ENCODE measurements at regions not wholly inside any gene's neighbourhood (a gene's known extent, or its start where the extent isn't known, plus 50 kb on each side); places are given as distances from the start of the nearest gene placed in this dataset.
"Not testable (repeated sequence)": the region's sequence is repeated elsewhere in the genome, so short reads cannot be mapped to it uniquely, and the experiment has no call there.

DNA sequence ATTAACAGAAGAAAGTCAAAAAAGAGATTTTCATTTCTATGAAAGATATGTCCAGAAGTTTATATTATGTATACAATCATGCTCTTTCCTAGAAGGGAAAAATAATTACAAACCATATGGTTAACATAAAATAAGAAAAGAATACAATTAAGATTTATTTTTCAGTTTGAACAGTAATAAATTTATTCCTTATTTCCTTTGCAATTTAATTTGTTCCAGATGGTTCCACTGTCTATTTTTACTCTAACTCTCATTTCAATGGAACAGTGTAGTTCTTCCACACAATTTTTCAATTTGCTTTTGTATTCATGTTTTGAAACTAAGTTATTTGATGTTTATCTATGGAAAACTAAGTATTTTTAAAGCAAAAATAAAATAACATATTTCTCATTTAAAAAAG lies 1026.3 kb downstream of the TAF11L14 start:
- TF ChIP-seq, protein P1, sequence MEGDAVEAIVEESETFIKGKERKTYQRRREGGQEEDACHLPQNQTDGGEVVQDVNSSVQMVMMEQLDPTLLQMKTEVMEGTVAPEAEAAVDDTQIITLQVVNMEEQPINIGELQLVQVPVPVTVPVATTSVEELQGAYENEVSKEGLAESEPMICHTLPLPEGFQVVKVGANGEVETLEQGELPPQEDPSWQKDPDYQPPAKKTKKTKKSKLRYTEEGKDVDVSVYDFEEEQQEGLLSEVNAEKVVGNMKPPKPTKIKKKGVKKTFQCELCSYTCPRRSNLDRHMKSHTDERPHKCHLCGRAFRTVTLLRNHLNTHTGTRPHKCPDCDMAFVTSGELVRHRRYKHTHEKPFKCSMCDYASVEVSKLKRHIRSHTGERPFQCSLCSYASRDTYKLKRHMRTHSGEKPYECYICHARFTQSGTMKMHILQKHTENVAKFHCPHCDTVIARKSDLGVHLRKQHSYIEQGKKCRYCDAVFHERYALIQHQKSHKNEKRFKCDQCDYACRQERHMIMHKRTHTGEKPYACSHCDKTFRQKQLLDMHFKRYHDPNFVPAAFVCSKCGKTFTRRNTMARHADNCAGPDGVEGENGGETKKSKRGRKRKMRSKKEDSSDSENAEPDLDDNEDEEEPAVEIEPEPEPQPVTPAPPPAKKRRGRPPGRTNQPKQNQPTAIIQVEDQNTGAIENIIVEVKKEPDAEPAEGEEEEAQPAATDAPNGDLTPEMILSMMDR (IDR thresholded peaks at IDR 0.05; ENCODE audit: low read depth, low read length, missing control alignments) = no peak
- no peak overlapping the region for H3K4me3 ChIP-seq (ENCODE audit: low read depth, low read length)
- DNase-seq (ENCODE audit: low read depth) = no peak

DNA sequence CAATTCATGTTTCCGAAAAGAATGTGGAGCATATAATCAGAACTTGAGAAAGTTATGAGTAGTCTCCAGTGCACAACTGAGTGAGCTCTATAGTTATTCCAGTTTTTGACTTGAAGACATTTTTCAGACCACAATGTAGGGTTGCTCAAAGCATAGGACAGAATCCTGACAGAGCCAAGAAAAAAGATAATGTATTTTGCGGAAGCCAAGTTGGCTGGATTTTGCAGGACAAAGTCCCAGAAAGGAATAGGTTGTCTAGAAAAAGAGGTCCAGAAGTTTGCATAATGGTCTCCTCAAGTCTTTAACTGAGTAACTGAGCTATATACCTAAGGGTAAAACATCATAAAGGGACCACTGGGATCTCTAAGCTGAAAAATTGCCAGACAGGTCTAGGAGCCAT lies 1028.0 kb downstream of the TAF11L14 start:
- TF ChIP-seq, protein P1 (IDR thresholded peaks at IDR 0.05; ENCODE audit: low read depth, low read length, missing control alignments) = no peak
- no peak overlapping the region for H3K4me3 ChIP-seq (ENCODE audit: low read depth, low read length)
- DNase-seq (ENCODE audit: low read depth) = no peak

DNA sequence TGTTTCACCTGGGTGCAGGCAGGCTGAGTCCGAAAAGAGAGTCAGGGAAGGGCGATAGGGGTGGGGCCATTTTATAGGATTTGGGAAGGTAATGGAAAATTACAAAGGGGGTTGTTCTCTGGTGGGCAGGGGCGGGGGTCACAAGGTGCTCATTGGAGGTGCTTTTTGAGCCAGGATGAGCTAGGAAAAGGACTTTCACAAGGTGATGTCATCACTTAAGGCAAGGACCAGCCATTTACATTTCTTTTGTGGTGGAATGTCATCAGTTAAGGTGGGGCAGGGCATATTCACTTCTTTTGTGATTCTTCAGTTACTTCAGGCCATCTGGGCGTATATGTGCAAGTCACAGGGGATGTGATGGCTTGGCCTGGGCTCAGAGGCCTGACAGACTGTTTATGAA lies 1040.0 kb downstream of the TAF11L14 start:
- not testable (repeated sequence) for H3K4me3 ChIP-seq (ENCODE audit: low read depth, low read length); DNase-seq (ENCODE audit: low read depth)

DNA sequence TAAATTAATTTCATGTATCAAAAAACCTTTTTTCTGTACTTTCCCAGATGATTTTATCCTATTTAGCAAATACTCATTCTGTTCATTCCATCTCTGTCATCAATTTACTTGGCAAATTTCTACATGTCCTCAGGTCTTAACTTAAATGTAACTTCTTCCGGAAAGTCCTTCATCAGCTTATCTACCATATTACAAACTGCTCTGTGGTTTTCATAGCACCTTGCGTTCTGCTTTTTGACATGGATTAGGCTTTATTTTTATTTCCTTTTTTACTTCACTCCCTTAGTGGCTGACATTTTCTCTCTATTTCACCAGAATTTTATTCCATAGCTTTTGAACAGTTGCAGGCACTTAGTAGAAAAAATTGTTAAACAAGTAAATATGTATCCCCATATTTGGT lies 1040.8 kb downstream of the TAF11L14 start:
- TF ChIP-seq, protein P1 (IDR thresholded peaks at IDR 0.05; ENCODE audit: low read depth, low read length, missing control alignments) = no peak
- no peak for DNase-seq (ENCODE audit: low read depth)
- no peak overlapping the region for H3K4me3 ChIP-seq (ENCODE audit: low read depth, low read length)

DNA sequence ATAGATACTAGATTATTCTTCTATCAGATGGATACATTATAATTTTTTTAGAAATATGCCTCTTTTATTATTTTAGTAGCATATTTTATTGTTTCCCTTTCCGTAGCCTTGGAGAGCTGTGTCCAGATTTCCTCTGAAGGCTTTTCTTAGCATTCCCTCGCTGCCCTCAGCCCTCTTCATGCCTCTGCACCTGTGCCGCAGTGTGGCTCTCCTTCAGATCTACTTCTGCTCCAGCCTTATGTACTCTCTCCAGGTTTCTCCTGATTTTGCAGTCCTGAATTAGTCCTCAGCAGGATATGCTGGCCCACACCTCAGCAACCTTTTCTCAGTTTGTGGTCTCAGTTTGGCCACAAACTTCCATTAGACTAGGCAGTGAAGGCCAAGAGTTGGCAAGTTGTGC lies 1052.0 kb downstream of the TAF11L14 start:
- H3K4me3 ChIP-seq (ENCODE audit: low read depth, low read length) = no peak overlapping the region
- DNase-seq (ENCODE audit: low read depth) = no peak
- TF ChIP-seq, protein P1 (IDR thresholded peaks at IDR 0.05; ENCODE audit: low read depth, low read length, missing control alignments) = no peak

DNA sequence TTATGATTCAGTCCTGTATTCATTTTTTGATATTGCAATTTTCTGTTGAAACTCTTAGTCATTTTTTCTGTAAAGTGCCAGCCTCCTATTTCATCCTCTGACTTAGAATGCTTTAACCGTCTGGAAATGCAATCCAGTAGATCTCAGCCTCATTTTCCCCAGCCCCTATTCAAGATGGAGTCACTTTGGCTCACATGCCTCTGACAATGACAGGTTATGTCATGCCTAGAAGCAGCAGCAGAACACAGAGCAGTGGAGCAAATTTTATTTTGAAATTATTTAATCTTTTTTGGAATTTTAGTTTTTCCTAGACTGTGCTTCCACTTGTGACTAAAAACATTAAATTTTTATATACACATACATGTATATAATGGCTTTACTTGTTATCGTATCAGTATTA lies 1053.2 kb downstream of the TAF11L14 start:
- no peak for DNase-seq (ENCODE audit: low read depth)
- no peak overlapping the region for H3K4me3 ChIP-seq (ENCODE audit: low read depth, low read length)
- TF ChIP-seq, protein P1 (IDR thresholded peaks at IDR 0.05; ENCODE audit: low read depth, low read length, missing control alignments) = no peak

DNA sequence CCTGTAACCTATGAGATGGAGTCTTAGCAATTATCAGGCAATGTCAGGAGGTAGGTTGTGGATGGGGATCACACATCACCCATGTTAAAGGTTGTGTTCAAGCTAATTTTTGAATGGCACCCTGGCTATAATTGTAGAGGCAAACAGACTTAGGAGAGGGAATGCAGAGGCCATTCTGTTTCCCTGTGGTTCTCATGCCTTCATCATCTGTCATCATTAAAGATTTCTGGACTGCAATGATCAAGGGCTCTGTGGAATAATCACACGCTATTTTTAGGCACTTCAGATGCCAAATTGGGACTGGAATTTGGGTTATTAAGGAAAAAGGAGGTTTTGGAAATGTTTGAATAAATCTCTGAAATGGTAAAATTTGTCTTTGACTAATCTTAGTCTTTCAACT lies 1065.4 kb downstream of the TAF11L14 start:
- TF ChIP-seq, protein P1 (IDR thresholded peaks at IDR 0.05; ENCODE audit: low read depth, low read length, missing control alignments) = no peak
- no peak overlapping the region for H3K4me3 ChIP-seq (ENCODE audit: low read depth, low read length)
- no peak for DNase-seq (ENCODE audit: low read depth)

DNA sequence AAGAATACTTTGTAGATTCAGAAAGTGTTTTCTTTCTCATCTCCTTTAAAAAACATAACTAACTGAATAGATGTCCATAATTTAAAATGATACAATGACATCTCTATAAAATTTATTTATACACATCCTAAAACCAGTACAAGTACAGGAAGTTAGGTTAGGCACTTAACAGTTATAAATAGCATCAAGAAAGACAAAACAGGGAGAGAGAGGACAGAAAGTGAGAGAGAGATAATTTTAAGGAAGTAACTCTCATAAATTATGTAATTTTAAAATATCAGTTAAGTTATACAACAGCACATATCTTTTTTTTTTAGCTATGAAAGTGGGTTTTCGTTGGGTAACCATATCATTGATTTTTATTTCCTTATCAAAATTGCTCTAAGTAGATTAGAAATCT lies 1068.6 kb downstream of the TAF11L14 start:
- no peak overlapping the region for H3K4me3 ChIP-seq (ENCODE audit: low read depth, low read length)
- no peak for DNase-seq (ENCODE audit: low read depth)
- TF ChIP-seq, protein P1 (IDR thresholded peaks at IDR 0.05; ENCODE audit: low read depth, low read length, missing control alignments) = no peak

Data from GM12864 (cell line).